HepG2 (cell line): ENCODE measurements at regions not wholly inside any gene's neighbourhood (a gene's known extent, or its start where the extent isn't known, plus 50 kb on each side); places are given as distances from the start of the nearest gene placed in this dataset.

Experiments used
- ATAC-seq: fragments of 200-7000 bp; cut with Tn5 transposase; 3 replicates; pipeline ENCODE4 v1.9.1; 2020; ENCODE audit warnings: mild to moderate bottlenecking, moderate library complexity
- BruUV-seq: library from RNA; stranded (reverse); fragments of 400-500 nt; replicated peaks from 2 replicates; lab custom pipeline; 2021; lab: Mats Ljungman, UMichigan
- CTCF ChIA-PET: fragments of 300-600 bp; formaldehyde crosslinking; extraction: SDS; loops from one replicate; lab custom pipeline; 2021; ENCODE audit warnings: low total read pairs, inconsistent platforms, low intra/inter-chr PET ratio; lab: Yijun Ruan, JAX
- POLR2A ChIA-PET: fragments of 350-600 bp; sonication (Branson Sonifier 250); formaldehyde crosslinking; loops from one replicate; lab custom pipeline; 2020; ENCODE audit warnings: antibody characterized with exemption, inconsistent platforms; lab: Yijun Ruan, JAX
- DNase-seq: peaks from one replicate; pipeline ENCODE4 v3.0.0-alpha.2; 2015; ENCODE audit warnings: low spot score
- FAIRE-seq: peaks from 3 replicates; lab custom pipeline; 2011; peaks lifted over from hg19 to GRCh38; lab: Jason Lieb, UNC
- H2AFZ ChIP-seq: one replicate; pipeline ENCODE4 v1.6.1; 2011; ENCODE audit warnings: low read length, inconsistent platforms
- H3K27ac ChIP-seq: fragments of 300-600 bp; 3 replicates; pipeline ENCODE4 v1.8.0; 2011; ENCODE audit warnings: mixed run types, mild to moderate bottlenecking, mixed read lengths, low read length, inconsistent platforms; ENCODE audit not compliant: insufficient read depth; ENCODE audit errors: extremely low read length
- H3K27me3 ChIP-seq, 2 experiments: fragments of 200-600 bp in 1 of 2; 2 replicates in 1 of 2; 3 replicates in 1 of 2; pipeline versions ENCODE4 v1.6.0 to v1.8.0; 2011; ENCODE audit warnings: low read length in 2 of 2, mild to moderate bottlenecking in 2 of 2, moderate library complexity in 2 of 2, inconsistent platforms in 1 of 2; ENCODE audit not compliant: insufficient read depth in 2 of 2, control insufficient read depth in 1 of 2
- H3K36me3 ChIP-seq, 2 experiments: fragments of 200-600 bp in 1 of 2; replicated peaks in 1 of 2; 2 replicates in 1 of 2; 3 replicates in 1 of 2; pipeline versions ENCODE4 v1.5.1 to v1.8.0; 2011; ENCODE audit warnings: low read length in 2 of 2, inconsistent platforms in 1 of 2; ENCODE audit not compliant: insufficient read depth in 2 of 2, control insufficient read depth in 1 of 2
- H3K4me1 ChIP-seq: 2 replicates; pipeline ENCODE4 v1.5.1; 2012; ENCODE audit warnings: low read length, inconsistent platforms; ENCODE audit not compliant: insufficient read depth
- H3K4me2 ChIP-seq: 2 replicates; pipeline ENCODE4 v1.6.0; 2011; ENCODE audit warnings: low read depth, low read length, inconsistent platforms
- H3K4me3 ChIP-seq, 3 experiments: fragments of 200-600 bp in 1 of 3; sonication (generic), shearing (Covaris generic) in 1 of 3; replicated peaks in 1 of 3; 2 replicates each; pipeline ENCODE4 v1.5.1; 2011 to 2016; ENCODE audit warnings: low read length in 3 of 3, inconsistent platforms in 2 of 3, low read depth in 2 of 3, mild to moderate bottlenecking in 2 of 3, control low read depth in 1 of 3, mixed read lengths in 1 of 3; ENCODE audit not compliant: insufficient read depth in 1 of 3
- H3K79me2 ChIP-seq: one replicate; pipeline ENCODE4 v1.6.1; 2011; ENCODE audit warnings: low read length, inconsistent platforms; ENCODE audit not compliant: insufficient read depth
- H3K9ac ChIP-seq: 2 replicates; pipeline ENCODE4 v1.6.0; 2011; ENCODE audit warnings: mild to moderate bottlenecking, low read depth, low read length, inconsistent platforms; ENCODE audit not compliant: insufficient read depth
- H3K9me3 ChIP-seq: 2 replicates; pipeline ENCODE4 v1.5.1; 2012; ENCODE audit warnings: mild to moderate bottlenecking, low read length
- H4K20me1 ChIP-seq: 2 replicates; pipeline ENCODE4 v1.6.0; 2011; ENCODE audit warnings: inconsistent platforms, mild to moderate bottlenecking, low read length, moderate library complexity; ENCODE audit not compliant: insufficient read depth
- CREB1 ChIP-seq, 2 experiments: fragments of 450-650 bp in 1 of 2; IDR thresholded peaks; 2 replicates each; pipeline ENCODE4 v1.6.1; 2016 to 2017; ENCODE audit warnings: control low read depth in 1 of 2, mild to moderate bottlenecking in 1 of 2, missing compliant biosample characterization in 1 of 2, missing genetic modification characterization in 1 of 2
- ETV5 ChIP-seq: IDR thresholded peaks from 2 replicates; pipeline ENCODE4 v1.6.1; 2018; ENCODE audit warnings: missing biosample characterization, missing genetic modification reagents, inconsistent platforms, borderline replicate concordance
- HNF4G ChIP-seq, 2 experiments: sonication (generic) in 1 of 2; formaldehyde crosslinking in 1 of 2; IDR thresholded peaks; 2 replicates each; pipeline versions ENCODE4 v1.4.0 to v1.6.1; 2011 to 2020; ENCODE audit warnings: borderline replicate concordance in 2 of 2, low read depth in 2 of 2, mild to moderate bottlenecking in 2 of 2, low read length in 1 of 2, missing genetic modification reagents in 1 of 2, moderate library complexity in 1 of 2
- KDM6A ChIP-seq: IDR thresholded peaks from 2 replicates; pipeline ENCODE4 v1.6.1; 2016; ENCODE audit warnings: low read depth
- MAZ ChIP-seq, 2 experiments: sonication (generic) in 1 of 2; formaldehyde crosslinking in 1 of 2; IDR thresholded peaks; 2 replicates each; pipeline versions ENCODE4 v1.5.0 to v1.6.1; 2012 to 2020; ENCODE audit warnings: low read depth in 2 of 2, mild to moderate bottlenecking in 2 of 2, borderline replicate concordance in 1 of 2, improper control_type of control experiment in 1 of 2, low read length in 1 of 2, missing genetic modification reagents in 1 of 2, moderate library complexity in 1 of 2
- MIXL1 ChIP-seq: IDR thresholded peaks from 2 replicates; pipeline ENCODE4 v1.6.1; 2016
- ZNF567 ChIP-seq: sonication (generic); formaldehyde crosslinking; IDR thresholded peaks from 2 replicates; pipeline ENCODE4 v1.8.1; 2023; ENCODE audit warnings: mild to moderate bottlenecking, missing genetic modification reagents, borderline replicate concordance
- WGBS: methylation state at CpG from one replicate; pipeline ENCODE4 v1.1.6; 2017; ENCODE audit warnings: low lambda C conversion rate; 5-methylcytosine and 5-hydroxymethylcytosine counted together
- in situ Hi-C: cut with HindIII; loops from 2 replicates; pipeline ENCODE4 v1.10.0; 2017; ENCODE audit warnings: low pct_unique_long_range_greater_than_20kb; ENCODE audit not compliant: extremely low pct_ligation_motif_present
- intact Hi-C: fragments of 100-400 bp; cut with micrococcal nuclease; formaldehyde crosslinking; loops from one replicate; pipeline ENCODE4 v1.10.0; 2022; ENCODE audit not compliant: unreplicated experiment
- TF ChIP-seq, protein P1 (sequence below): sonication (generic); formaldehyde crosslinking; IDR thresholded peaks from 2 replicates; pipeline ENCODE4 v1.8.0; 2023; ENCODE audit warnings: mild to moderate bottlenecking, missing genetic modification reagents
- TF ChIP-seq, protein P2 (sequence below): sonication (generic); formaldehyde crosslinking; IDR thresholded peaks from 2 replicates; pipeline ENCODE4 v1.4.0; 2020; ENCODE audit warnings: missing genetic modification reagents
- TF ChIP-seq, protein P3 (sequence below): sonication (generic); formaldehyde crosslinking; IDR thresholded peaks from 2 replicates; pipeline ENCODE4 v1.4.0; 2020; ENCODE audit warnings: missing genetic modification reagents, low read depth, mild to moderate bottlenecking, borderline replicate concordance

DNA sequence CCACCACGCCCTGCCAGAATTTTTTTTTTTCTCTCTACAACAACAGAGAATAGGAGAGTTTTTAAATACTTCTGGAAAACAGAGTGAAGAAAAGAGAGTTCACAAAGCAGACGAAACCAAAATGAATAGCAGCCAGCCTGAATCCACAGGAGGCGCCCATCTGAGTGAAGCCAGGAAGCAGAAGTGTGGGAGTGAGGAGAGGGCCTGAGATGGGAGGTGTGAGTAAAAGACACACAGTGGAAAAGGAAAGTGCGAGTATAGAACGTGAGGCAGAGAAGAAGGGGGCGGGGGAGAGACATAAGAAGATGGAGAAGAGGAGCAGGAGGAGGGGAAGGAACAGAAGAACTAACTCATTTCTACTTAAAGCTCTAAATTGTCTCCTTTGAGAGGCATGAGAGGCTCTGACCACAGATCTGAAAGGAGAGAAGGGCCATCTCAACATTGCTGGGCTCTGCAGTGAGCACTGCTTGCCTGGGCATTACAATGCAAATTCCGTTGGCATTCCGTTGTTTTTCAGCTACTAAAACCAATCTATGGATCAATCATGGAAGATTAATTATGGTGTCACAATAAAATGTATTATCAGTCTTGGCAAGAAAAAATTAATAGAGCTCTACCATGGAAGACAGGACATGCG, 140.1 kb upstream of the CPSF6 start:
- ATAC-seq = no peak
- H3K9ac ChIP-seq = no peak overlapping the region
- no peak for DNase-seq
- no peaks in the 10 kb centered on the region for H4K20me1 ChIP-seq
- ChIA-PET POLR2A (no interaction called here), CTCF (no interaction called here)
- FAIRE-seq = no peak
- H3K27me3 ChIP-seq = peaks cover 0 to 4% of the 10 kb centered on the region in 2 experiments; a peak in 1 of 5 replicates
- H3K4me3 ChIP-seq = no peak overlapping the region
- intact Hi-C loops = no loop called here
- no peaks in the 10 kb centered on the region for H3K9me3 ChIP-seq
- no peak overlapping the region for H3K4me2 ChIP-seq
- peaks cover 15% of the 10 kb centered on the region for H3K4me1 ChIP-seq
- TF ChIP-seq KDM6A (CRISPR knock-in tag) (no peak), CREB1 (IDR thresholded peaks at IDR 0.05) (no peak), CREB1 (CRISPR knock-in tag; IDR thresholded peaks at IDR 0.05) (no peak), MIXL1 (CRISPR knock-in tag) (no peak), HNF4G (IDR thresholded peaks at IDR 0.05; ENCODE audit: borderline replicate concordance, low read depth, low read length) (no peak), HNF4G (CRISPR knock-in tag; IDR thresholded peaks at IDR 0.05; ENCODE audit: borderline replicate concordance, low read depth) (no peak), MAZ (IDR thresholded peaks at IDR 0.05; ENCODE audit: borderline replicate concordance, low read depth, low read length) (no peak), MAZ (CRISPR knock-in tag; IDR thresholded peaks at IDR 0.05; ENCODE audit: low read depth) (no peak), ETV5 (CRISPR knock-in tag) (no peak), ZNF567 (no peak)
- TF ChIP-seq, protein P1, sequence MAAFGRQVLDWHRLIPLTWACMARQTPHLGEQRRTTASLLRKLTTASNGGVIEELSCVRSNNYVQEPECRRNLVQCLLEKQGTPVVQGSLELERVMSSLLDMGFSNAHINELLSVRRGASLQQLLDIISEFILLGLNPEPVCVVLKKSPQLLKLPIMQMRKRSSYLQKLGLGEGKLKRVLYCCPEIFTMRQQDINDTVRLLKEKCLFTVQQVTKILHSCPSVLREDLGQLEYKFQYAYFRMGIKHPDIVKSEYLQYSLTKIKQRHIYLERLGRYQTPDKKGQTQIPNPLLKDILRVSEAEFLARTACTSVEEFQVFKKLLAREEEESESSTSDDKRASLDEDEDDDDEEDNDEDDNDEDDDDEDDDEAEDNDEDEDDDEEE (CRISPR knock-in tag) = no peak
- TF ChIP-seq, protein P2, sequence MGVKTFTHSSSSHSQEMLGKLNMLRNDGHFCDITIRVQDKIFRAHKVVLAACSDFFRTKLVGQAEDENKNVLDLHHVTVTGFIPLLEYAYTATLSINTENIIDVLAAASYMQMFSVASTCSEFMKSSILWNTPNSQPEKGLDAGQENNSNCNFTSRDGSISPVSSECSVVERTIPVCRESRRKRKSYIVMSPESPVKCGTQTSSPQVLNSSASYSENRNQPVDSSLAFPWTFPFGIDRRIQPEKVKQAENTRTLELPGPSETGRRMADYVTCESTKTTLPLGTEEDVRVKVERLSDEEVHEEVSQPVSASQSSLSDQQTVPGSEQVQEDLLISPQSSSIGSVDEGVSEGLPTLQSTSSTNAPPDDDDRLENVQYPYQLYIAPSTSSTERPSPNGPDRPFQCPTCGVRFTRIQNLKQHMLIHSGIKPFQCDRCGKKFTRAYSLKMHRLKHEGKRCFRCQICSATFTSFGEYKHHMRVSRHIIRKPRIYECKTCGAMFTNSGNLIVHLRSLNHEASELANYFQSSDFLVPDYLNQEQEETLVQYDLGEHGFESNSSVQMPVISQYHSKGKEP = no peak
- TF ChIP-seq, protein P3, sequence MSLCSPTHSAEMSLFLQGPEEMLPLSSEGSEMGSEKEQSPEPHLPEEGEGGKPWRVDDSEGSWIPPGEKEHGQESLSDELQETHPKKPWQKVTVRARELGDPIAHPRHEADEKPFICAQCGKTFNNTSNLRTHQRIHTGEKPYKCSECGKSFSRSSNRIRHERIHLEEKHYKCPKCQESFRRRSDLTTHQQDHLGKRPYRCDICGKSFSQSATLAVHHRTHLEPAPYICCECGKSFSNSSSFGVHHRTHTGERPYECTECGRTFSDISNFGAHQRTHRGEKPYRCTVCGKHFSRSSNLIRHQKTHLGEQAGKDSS (CRISPR knock-in tag) = no peak
- WGBS = 49% methylated on average over 9 of the region's 9 CpGs
- no peak overlapping the region for H3K27ac ChIP-seq
- H3K36me3 ChIP-seq = no peaks in the 10 kb centered on the region
- H3K79me2 ChIP-seq = no peaks in the 10 kb centered on the region
- no peak overlapping the region for H2AFZ ChIP-seq
- in situ Hi-C loops = no loop called here
- BruUV-seq = no TSS peak
